ENCODE measurements at regions not wholly inside any gene's neighbourhood (a gene's known extent, or its start where the extent isn't known, plus 50 kb on each side); places are given as distances from the start of the nearest gene placed in this dataset.

GRCh38 chr12:42976122-42976521 lies 386.6 kb upstream of the PRICKLE1 start:
- Mint-ChIP-seq H3K9me3 (peaks cover 24% of the 10 kb centered on the region), H3K27ac (no peak overlapping the region), H3K36me3 (peaks cover 16% of the 10 kb centered on the region), H3K4me3 (no peak overlapping the region), H3K4me1 (peaks cover 8% of the 10 kb centered on the region), H3K27me3 (ENCODE audit: low read depth) (no peaks in the 10 kb centered on the region)
- ATAC-seq (no peak), DNase-seq (ENCODE audit: low spot score) (no peak)
- TF ChIP-seq ZNF317 (CRISPR knock-in tag; IDR thresholded peaks at IDR 0.05; ENCODE audit: borderline replicate concordance, low read depth) (no peak), HMGA2 (CRISPR knock-in tag; IDR thresholded peaks at IDR 0.05) (no peak), TCF7 (CRISPR knock-in tag; IDR thresholded peaks at IDR 0.05; ENCODE audit: low read depth) (no peak), FOXK1 (CRISPR knock-in tag; IDR thresholded peaks at IDR 0.05) (no peak), SMAD4 (CRISPR knock-in tag; IDR thresholded peaks at IDR 0.05) (no peak), KAT7 (CRISPR knock-in tag; IDR thresholded peaks at IDR 0.05; ENCODE audit: borderline replicate concordance) (no peak), USF2 (CRISPR knock-in tag; IDR thresholded peaks at IDR 0.05) (no peak), E2F1 (CRISPR knock-in tag; IDR thresholded peaks at IDR 0.05) (no peak), AFF4 (CRISPR knock-in tag; IDR thresholded peaks at IDR 0.05; ENCODE audit: borderline replicate concordance) (no peak)
- POLR2A ChIA-PET: no interaction called here
- CTCF ChIA-PET: no interaction called here

GRCh38 chr12:42969355-42969754 lies 379.8 kb upstream of the PRICKLE1 start:
- DNase-seq (ENCODE audit: low spot score) (no peak), ATAC-seq (no peak)
- Mint-ChIP-seq H3K27me3 (ENCODE audit: low read depth) (no peaks in the 10 kb centered on the region), H3K27ac (no peak overlapping the region), H3K4me1 (no peaks in the 10 kb centered on the region), H3K4me3 (no peak overlapping the region), H3K36me3 (peaks cover 5% of the 10 kb centered on the region), H3K9me3 (peaks cover 12% of the 10 kb centered on the region)
- ChIA-PET POLR2A (no interaction called here), CTCF (no interaction called here)
- no peak for TF ChIP-seq STAT6 (CRISPR knock-in tag; conservative IDR thresholded peaks at IDR 0.05; ENCODE audit: low read depth)
- TF ChIP-seq SP1 (CRISPR knock-in tag; conservative IDR thresholded peaks at IDR 0.05): no peak
- TF ChIP-seq FOXP4 (CRISPR knock-in tag; IDR thresholded peaks at IDR 0.05): no peak
- TF ChIP-seq JAZF1 (CRISPR knock-in tag; IDR thresholded peaks at IDR 0.05): no peak
- TF ChIP-seq ZNF423 (CRISPR knock-in tag; IDR thresholded peaks at IDR 0.05): no peak
- no peak for TF ChIP-seq NR3C1 (CRISPR knock-in tag; conservative IDR thresholded peaks at IDR 0.05; ENCODE audit: low read depth)
- no peak for TF ChIP-seq GTF2I (CRISPR knock-in tag; conservative IDR thresholded peaks at IDR 0.05)
- no peak for TF ChIP-seq NFATC4 (CRISPR knock-in tag; IDR thresholded peaks at IDR 0.05)
- no peak for TF ChIP-seq AFF4 (CRISPR knock-in tag; IDR thresholded peaks at IDR 0.05; ENCODE audit: borderline replicate concordance)
- TF ChIP-seq IRF1 (CRISPR knock-in tag; IDR thresholded peaks at IDR 0.05): no peak
- no peak for TF ChIP-seq ZNF121 (CRISPR knock-in tag; IDR thresholded peaks at IDR 0.05)
- no peak for TF ChIP-seq RORB (CRISPR knock-in tag; IDR thresholded peaks at IDR 0.05)
- TF ChIP-seq TEAD4 (CRISPR knock-in tag; IDR thresholded peaks at IDR 0.05): no peak

Data from WTC11 (cell line).